GM12878 (cell line): ENCODE measurements at regions not wholly inside any gene's neighbourhood (a gene's known extent, or its start where the extent isn't known, plus 50 kb on each side); places are given as distances from the start of the nearest gene placed in this dataset.

Experiments used
- BHLHE40 ChIP-seq, 2 experiments: fragments of 450-650 bp in 1 of 2; IDR thresholded peaks; 2 replicates each; pipeline ENCODE4 v1.6.1; 2011 to 2017; ENCODE audit warnings: low read depth in 2 of 2, borderline replicate concordance in 1 of 2, improper control_type of control experiment in 1 of 2, low read length in 1 of 2, mild to moderate bottlenecking in 1 of 2
- BMI1 ChIP-seq: fragments of 450-650 bp; IDR thresholded peaks from 2 replicates; pipeline ENCODE4 v1.6.1; 2016; ENCODE audit warnings: mild to moderate bottlenecking, moderate library complexity, borderline replicate concordance
- CREB1 ChIP-seq: IDR thresholded peaks from 2 replicates; pipeline ENCODE4 v1.6.1; 2012; ENCODE audit warnings: low read depth, mild to moderate bottlenecking, inconsistent platforms
- CREM ChIP-seq: IDR thresholded peaks from 2 replicates; pipeline ENCODE4 v1.6.1; 2014; ENCODE audit warnings: antibody characterized with exemption, low read depth
- WRNIP1 ChIP-seq: IDR thresholded peaks from 2 replicates; pipeline ENCODE4 v1.6.1; 2011; ENCODE audit warnings: low read depth, low read length, improper control_type of control experiment, borderline replicate concordance
- YBX1 ChIP-seq: fragments of 450-650 bp; IDR thresholded peaks from 2 replicates; pipeline ENCODE4 v1.6.1; 2016; ENCODE audit warnings: antibody characterized with exemption
- TF ChIP-seq, protein P1 (sequence below): IDR thresholded peaks from 2 replicates; pipeline ENCODE4 v1.6.1; 2012; ENCODE audit warnings: improper control_type of control experiment, low read depth, low read length; ENCODE audit not compliant: insufficient replicate concordance
- TF ChIP-seq, protein P2 (sequence below): IDR thresholded peaks from 2 replicates; pipeline ENCODE4 v1.6.1; 2012; ENCODE audit warnings: low read depth, low read length, improper control_type of control experiment

DNA sequence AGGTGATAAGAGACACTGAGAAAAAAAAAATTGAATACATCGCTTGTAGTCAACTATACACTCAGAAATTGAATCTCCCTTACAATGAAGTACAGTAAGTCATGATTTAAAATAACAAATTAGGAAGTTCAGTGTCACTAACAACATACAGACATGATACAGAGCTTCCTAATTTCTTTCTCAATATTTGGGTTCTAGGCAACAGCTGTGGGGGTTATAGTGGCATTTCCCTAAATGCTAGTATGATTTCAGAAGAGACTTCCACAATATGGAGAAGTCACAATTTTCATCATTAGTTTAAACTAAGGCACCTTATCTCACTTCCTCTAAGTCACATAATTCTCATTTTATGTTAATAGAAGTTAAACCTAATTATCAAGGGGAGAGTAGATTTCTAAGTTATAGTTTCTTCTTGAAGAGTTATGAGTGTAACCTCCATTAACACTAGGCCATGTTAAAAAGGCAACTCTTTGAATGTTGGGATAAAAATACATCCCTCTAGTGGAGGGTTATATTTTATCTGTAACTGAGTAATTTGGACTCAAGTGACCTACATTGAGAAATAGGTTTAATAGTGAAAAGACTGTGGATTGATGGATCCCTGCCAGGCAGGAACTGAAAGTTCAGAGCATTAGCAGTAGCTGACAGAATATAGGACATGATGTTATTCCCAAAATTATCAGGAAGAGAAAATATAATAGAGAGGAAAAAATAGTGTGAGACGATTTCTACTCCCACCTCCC, 286.0 kb upstream of the SUCLG2 start (continued):
- TF ChIP-seq, protein P1, sequence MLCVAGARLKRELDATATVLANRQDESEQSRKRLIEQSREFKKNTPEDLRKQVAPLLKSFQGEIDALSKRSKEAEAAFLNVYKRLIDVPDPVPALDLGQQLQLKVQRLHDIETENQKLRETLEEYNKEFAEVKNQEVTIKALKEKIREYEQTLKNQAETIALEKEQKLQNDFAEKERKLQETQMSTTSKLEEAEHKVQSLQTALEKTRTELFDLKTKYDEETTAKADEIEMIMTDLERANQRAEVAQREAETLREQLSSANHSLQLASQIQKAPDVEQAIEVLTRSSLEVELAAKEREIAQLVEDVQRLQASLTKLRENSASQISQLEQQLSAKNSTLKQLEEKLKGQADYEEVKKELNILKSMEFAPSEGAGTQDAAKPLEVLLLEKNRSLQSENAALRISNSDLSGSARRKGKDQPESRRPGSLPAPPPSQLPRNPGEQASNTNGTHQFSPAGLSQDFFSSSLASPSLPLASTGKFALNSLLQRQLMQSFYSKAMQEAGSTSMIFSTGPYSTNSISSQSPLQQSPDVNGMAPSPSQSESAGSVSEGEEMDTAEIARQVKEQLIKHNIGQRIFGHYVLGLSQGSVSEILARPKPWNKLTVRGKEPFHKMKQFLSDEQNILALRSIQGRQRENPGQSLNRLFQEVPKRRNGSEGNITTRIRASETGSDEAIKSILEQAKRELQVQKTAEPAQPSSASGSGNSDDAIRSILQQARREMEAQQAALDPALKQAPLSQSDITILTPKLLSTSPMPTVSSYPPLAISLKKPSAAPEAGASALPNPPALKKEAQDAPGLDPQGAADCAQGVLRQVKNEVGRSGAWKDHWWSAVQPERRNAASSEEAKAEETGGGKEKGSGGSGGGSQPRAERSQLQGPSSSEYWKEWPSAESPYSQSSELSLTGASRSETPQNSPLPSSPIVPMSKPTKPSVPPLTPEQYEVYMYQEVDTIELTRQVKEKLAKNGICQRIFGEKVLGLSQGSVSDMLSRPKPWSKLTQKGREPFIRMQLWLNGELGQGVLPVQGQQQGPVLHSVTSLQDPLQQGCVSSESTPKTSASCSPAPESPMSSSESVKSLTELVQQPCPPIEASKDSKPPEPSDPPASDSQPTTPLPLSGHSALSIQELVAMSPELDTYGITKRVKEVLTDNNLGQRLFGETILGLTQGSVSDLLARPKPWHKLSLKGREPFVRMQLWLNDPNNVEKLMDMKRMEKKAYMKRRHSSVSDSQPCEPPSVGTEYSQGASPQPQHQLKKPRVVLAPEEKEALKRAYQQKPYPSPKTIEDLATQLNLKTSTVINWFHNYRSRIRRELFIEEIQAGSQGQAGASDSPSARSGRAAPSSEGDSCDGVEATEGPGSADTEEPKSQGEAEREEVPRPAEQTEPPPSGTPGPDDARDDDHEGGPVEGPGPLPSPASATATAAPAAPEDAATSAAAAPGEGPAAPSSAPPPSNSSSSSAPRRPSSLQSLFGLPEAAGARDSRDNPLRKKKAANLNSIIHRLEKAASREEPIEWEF = no peak
- no peak for TF ChIP-seq BMI1
- TF ChIP-seq YBX1 = no peak
- no peak for TF ChIP-seq CREB1
- TF ChIP-seq, protein P2, sequence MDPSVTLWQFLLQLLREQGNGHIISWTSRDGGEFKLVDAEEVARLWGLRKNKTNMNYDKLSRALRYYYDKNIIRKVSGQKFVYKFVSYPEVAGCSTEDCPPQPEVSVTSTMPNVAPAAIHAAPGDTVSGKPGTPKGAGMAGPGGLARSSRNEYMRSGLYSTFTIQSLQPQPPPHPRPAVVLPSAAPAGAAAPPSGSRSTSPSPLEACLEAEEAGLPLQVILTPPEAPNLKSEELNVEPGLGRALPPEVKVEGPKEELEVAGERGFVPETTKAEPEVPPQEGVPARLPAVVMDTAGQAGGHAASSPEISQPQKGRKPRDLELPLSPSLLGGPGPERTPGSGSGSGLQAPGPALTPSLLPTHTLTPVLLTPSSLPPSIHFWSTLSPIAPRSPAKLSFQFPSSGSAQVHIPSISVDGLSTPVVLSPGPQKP = no peak
- TF ChIP-seq BHLHE40 (IDR thresholded peaks at IDR 0.05; ENCODE audit: borderline replicate concordance in 1 of 2, low read depth in 2 of 2, low read length in 1 of 2) = no peak
- no peak for TF ChIP-seq CREM
- TF ChIP-seq WRNIP1 = no peak
- TF ChIP-seq, all 136 proteins: peak for 0
